Testis (tissue), 2 donors: ENCODE measurements at regions not wholly inside any gene's neighbourhood (a gene's known extent, or its start where the extent isn't known, plus 50 kb on each side); places are given as distances from the start of the nearest gene placed in this dataset.

Source experiments
- DNase-seq: peaks from one replicate; pipeline ENCODE4 v3.0.0-alpha.2; 2019
- H3K27ac ChIP-seq, 2 donors: fragments of 200-600 bp; sonication (generic); one replicate each; pipeline ENCODE4 v1.5.1; 2019
- H3K27me3 ChIP-seq: fragments of 200-600 bp; sonication (generic); one replicate; pipeline ENCODE4 v1.5.1; 2019
- H3K36me3 ChIP-seq: fragments of 200-600 bp; sonication (generic); one replicate; pipeline ENCODE4 v1.5.1; 2017; ENCODE audit warnings: low read depth; ENCODE audit errors: missing control alignments
- H3K4me1 ChIP-seq: fragments of 200-600 bp; sonication (generic); one replicate; pipeline ENCODE4 v1.5.1; 2019
- H3K4me3 ChIP-seq, 2 donors: fragments of 200-600 bp; sonication (generic); one replicate each; pipeline ENCODE4 v1.5.1; 2017 to 2019
- H3K9me3 ChIP-seq: fragments of 200-600 bp; sonication (generic); one replicate; pipeline ENCODE4 v1.5.1; 2017
- POLR2A ChIP-seq: fragments of 450-650 bp; IDR thresholded peaks from one replicate; pipeline ENCODE4 v1.6.1; 2017; ENCODE audit warnings: antibody characterized with exemption, mild to moderate bottlenecking, moderate library complexity
- WGBS, 2 donors: methylation state at CpG; one replicate each; pipeline ENCODE4 v1.1.5; 2018; 5-methylcytosine and 5-hydroxymethylcytosine counted together
- intact Hi-C: fragments of 100-400 bp; cut with DNase I; formaldehyde crosslinking; loops from one replicate; pipeline ENCODE4 v1.15.1; 2023; ENCODE audit warnings: low total_unique reads
- TF ChIP-seq, protein P1 (sequence below), 3 experiments: fragments of 450-650 bp in 2 of 3; fragments of 200-600 bp in 1 of 3; sonication (generic) in 1 of 3; IDR thresholded peaks; one replicate each; pipeline ENCODE4 v1.5.1; 2016 to 2019; ENCODE audit warnings: antibody characterized with exemption in 3 of 3, mild to moderate bottlenecking in 2 of 3, moderate library complexity in 1 of 3

- no peak for DNase-seq
- Histone ChIP-seq H3K9me3 (no peaks in the 10 kb centered on the region), H3K4me1 (no peaks in the 10 kb centered on the region), H3K27ac (no peak overlapping the region), H3K27me3 (no peaks in the 10 kb centered on the region), H3K36me3 (no peaks in the 10 kb centered on the region), H3K4me3 (no peak overlapping the region)
- WGBS, 2 donors, result 94 to 97% methylated on average over 9 of the region's 9 CpGs
- intact Hi-C loops, result no loop called here
- TF ChIP-seq, protein P1, sequence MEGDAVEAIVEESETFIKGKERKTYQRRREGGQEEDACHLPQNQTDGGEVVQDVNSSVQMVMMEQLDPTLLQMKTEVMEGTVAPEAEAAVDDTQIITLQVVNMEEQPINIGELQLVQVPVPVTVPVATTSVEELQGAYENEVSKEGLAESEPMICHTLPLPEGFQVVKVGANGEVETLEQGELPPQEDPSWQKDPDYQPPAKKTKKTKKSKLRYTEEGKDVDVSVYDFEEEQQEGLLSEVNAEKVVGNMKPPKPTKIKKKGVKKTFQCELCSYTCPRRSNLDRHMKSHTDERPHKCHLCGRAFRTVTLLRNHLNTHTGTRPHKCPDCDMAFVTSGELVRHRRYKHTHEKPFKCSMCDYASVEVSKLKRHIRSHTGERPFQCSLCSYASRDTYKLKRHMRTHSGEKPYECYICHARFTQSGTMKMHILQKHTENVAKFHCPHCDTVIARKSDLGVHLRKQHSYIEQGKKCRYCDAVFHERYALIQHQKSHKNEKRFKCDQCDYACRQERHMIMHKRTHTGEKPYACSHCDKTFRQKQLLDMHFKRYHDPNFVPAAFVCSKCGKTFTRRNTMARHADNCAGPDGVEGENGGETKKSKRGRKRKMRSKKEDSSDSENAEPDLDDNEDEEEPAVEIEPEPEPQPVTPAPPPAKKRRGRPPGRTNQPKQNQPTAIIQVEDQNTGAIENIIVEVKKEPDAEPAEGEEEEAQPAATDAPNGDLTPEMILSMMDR (IDR thresholded peaks at IDR 0.05), result no peak
- TF ChIP-seq POLR2A, result no peak
Measured at GRCh38 chr13:91272235-91272777, 75.2 kb upstream of the MIR17HG start.

- intact Hi-C loops, result no loop called here
- Histone ChIP-seq H3K9me3 (no peaks in the 10 kb centered on the region), H3K27me3 (no peaks in the 10 kb centered on the region), H3K4me1 (no peaks in the 10 kb centered on the region), H3K4me3 (no peak overlapping the region), H3K36me3 (no peaks in the 10 kb centered on the region), H3K27ac (no peak overlapping the region)
- DNase-seq, result no peak
- 77 to 88% methylated on average over 3 of the region's 3 CpGs for WGBS, 2 donors
- TF ChIP-seq POLR2A, result no peak
- TF ChIP-seq, protein P1 (IDR thresholded peaks at IDR 0.05), result no peak
Measured at GRCh38 chr13:91273675-91274074, 73.8 kb upstream of the MIR17HG start.

GRCh38 chr13:91277013-91277676 lies 70.3 kb upstream of the MIR17HG start:
- DNase-seq, result no peak
- intact Hi-C loops, result no loop called here
- 72 to 78% methylated on average over 5 of the region's 5 CpGs for WGBS, 2 donors
- Histone ChIP-seq H3K27ac (no peak overlapping the region), H3K36me3 (no peaks in the 10 kb centered on the region), H3K4me1 (no peaks in the 10 kb centered on the region), H3K9me3 (no peaks in the 10 kb centered on the region), H3K4me3 (no peak overlapping the region), H3K27me3 (no peaks in the 10 kb centered on the region)
- TF ChIP-seq, protein P1 (IDR thresholded peaks at IDR 0.05), result no peak
- no peak for TF ChIP-seq POLR2A

GRCh38 chr13:91278291-91278690 lies 69.2 kb upstream of the MIR17HG start:
- WGBS, 2 donors, result 77 to 78% methylated on average over 3 of the region's 3 CpGs
- no peak for TF ChIP-seq POLR2A
- Histone ChIP-seq H3K4me1 (no peaks in the 10 kb centered on the region), H3K4me3 (no peak overlapping the region), H3K27ac (no peak overlapping the region), H3K36me3 (no peaks in the 10 kb centered on the region), H3K9me3 (no peaks in the 10 kb centered on the region), H3K27me3 (no peaks in the 10 kb centered on the region)
- intact Hi-C loops, result no loop called here
- DNase-seq, result no peak

DNA sequence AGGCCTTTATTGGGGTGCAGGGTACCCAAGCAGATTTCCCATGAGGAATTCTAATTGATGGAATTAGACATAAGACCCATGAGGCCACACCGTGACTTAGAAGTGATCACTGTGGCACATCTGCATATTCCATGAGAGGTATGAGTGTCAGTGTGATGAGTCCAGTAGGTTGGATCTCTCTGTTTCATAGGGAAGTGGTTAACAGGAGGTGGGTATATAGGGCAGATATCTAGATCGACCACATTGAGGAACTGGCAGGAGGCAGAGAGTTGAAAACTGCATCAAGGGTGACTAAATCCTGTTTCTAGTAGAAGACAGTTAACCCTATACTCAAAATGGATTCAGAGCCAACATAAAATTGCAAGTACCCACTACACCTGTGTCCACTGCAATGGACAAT lies 68.6 kb upstream of the MIR17HG start:
- Histone ChIP-seq H3K36me3 (no peaks in the 10 kb centered on the region), H3K27me3 (no peaks in the 10 kb centered on the region), H3K4me1 (no peaks in the 10 kb centered on the region), H3K4me3 (no peak overlapping the region), H3K27ac (no peak overlapping the region), H3K9me3 (no peaks in the 10 kb centered on the region)
- TF ChIP-seq POLR2A, result no peak
- TF ChIP-seq, protein P1 (IDR thresholded peaks at IDR 0.05), result no peak
- 79 to 93% methylated on average over 2 of the region's 2 CpGs for WGBS, 2 donors
- no peak for DNase-seq
- intact Hi-C loops, result no loop called here
